Esophagus muscularis mucosa (tissue), 4 donors: ENCODE measurements at regions not wholly inside any gene's neighbourhood (a gene's known extent, or its start where the extent isn't known, plus 50 kb on each side); places are given as distances from the start of the nearest gene placed in this dataset.

Experiments used
- CTCF ChIP-seq, 3 experiments: fragments of 200-600 bp in 2 of 3; fragments of 450-650 bp in 1 of 3; sonication (generic) in 2 of 3; IDR thresholded peaks; one replicate each; pipeline ENCODE4 v1.5.1; 2017 to 2019; ENCODE audit warnings: antibody characterized with exemption in 3 of 3, mild to moderate bottlenecking in 2 of 3, moderate library complexity in 1 of 3
- EP300 ChIP-seq: sonication (generic); formaldehyde crosslinking; IDR thresholded peaks from one replicate; pipeline ENCODE4 v1.6.1; 2017; ENCODE audit warnings: antibody characterized with exemption
- POLR2A ChIP-seq: fragments of 450-650 bp; IDR thresholded peaks from one replicate; pipeline ENCODE4 v1.6.1; 2017; ENCODE audit warnings: antibody characterized with exemption, moderate library complexity, mild to moderate bottlenecking, low read depth
- POLR2AphosphoS5 ChIP-seq, 2 donors: sonication (generic); formaldehyde crosslinking; IDR thresholded peaks; one replicate each; pipeline ENCODE4 v1.6.1; 2017; ENCODE audit warnings: antibody characterized with exemption in 2 of 2

- TF ChIP-seq CTCF (IDR thresholded peaks at IDR 0.05) (no peak), EP300 (no peak), POLR2A (no peak), POLR2AphosphoS5 (IDR thresholded peaks at IDR 0.05) (no peak)
Observed at GRCh38 chr6:41460742-41461336, 85.3 kb upstream of the FOXP4 start.
